ENCODE measurements at regions not wholly inside any gene's neighbourhood (a gene's known extent, or its start where the extent isn't known, plus 50 kb on each side); places are given as distances from the start of the nearest gene placed in this dataset.

DNA sequence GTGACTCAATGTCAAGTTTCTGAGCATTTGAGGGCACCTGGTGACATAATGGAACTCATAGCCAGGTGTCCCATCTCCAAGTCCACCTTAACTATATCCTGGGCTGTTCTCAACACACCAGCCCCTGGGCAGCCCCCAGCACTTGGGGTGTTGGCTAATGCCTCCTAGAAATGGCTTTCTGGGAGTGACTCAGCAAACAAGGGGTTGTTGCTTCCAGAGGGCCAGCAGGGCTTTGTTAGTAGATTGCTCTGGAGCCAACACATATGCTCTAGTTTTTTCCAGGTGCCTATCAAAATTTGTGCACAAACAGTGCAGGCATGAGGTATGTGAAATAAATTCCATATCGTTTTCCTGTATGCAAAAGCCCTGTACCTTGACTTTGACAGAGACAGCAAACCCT lies 448.4 kb downstream of the SLC4A3 start:
- H3K36me3 ChIP-seq (ENCODE audit: control insufficient read depth in 2 of 2, insufficient read depth in 2 of 2, low read length in 2 of 2): no peaks in the 10 kb centered on the region
- no peaks in the 10 kb centered on the region for H3K4me1 ChIP-seq (ENCODE audit: control insufficient read depth in 2 of 2, insufficient read depth in 2 of 2, low read length in 2 of 2)
- H3K4me3 ChIP-seq (ENCODE audit: low read length in 2 of 2): no peak overlapping the region
- no peaks in the 10 kb centered on the region for H3K27me3 ChIP-seq (ENCODE audit: control insufficient read depth in 2 of 2, insufficient read depth in 2 of 2, low read length in 2 of 2)
- no peaks in the 10 kb centered on the region for H3K9me3 ChIP-seq (ENCODE audit: control insufficient read depth in 2 of 2, low read length in 2 of 2)
- no peak overlapping the region for H3K9ac ChIP-seq (ENCODE audit: low read depth in 1 of 2, low read length in 2 of 2)
- H3K27ac ChIP-seq (ENCODE audit: low read depth in 2 of 2, low read length in 2 of 2): no peak overlapping the region

DNA sequence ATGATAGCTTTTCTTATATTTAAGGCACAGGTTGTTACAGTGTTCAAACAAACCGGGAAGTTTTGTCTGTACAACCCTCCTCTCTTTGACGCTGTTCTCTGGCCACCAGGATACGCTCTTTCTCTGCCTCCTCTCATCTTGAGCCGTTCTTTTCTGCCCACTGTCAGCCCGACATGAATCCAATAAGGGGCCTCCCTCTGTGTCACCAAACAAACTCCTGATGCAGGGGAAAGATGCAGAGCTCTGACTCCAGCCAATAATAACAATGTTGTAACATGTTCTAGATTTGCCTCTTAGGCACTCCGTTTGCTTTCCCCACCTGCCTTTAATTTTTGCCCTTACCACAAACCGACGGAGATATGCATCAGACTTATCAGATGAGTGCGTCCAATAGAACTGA lies 449.3 kb downstream of the SLC4A3 start:
- no peaks in the 10 kb centered on the region for H3K9me3 ChIP-seq (ENCODE audit: control insufficient read depth in 2 of 2, low read length in 2 of 2)
- no peaks in the 10 kb centered on the region for H3K36me3 ChIP-seq (ENCODE audit: control insufficient read depth in 2 of 2, insufficient read depth in 2 of 2, low read length in 2 of 2)
- H3K4me3 ChIP-seq (ENCODE audit: low read length in 2 of 2): no peak overlapping the region
- no peaks in the 10 kb centered on the region for H3K4me1 ChIP-seq (ENCODE audit: control insufficient read depth in 2 of 2, insufficient read depth in 2 of 2, low read length in 2 of 2)
- H3K9ac ChIP-seq (ENCODE audit: low read depth in 1 of 2, low read length in 2 of 2): no peak overlapping the region
- H3K27ac ChIP-seq (ENCODE audit: low read depth in 2 of 2, low read length in 2 of 2): no peak overlapping the region
- H3K27me3 ChIP-seq (ENCODE audit: control insufficient read depth in 2 of 2, insufficient read depth in 2 of 2, low read length in 2 of 2): no peaks in the 10 kb centered on the region

DNA sequence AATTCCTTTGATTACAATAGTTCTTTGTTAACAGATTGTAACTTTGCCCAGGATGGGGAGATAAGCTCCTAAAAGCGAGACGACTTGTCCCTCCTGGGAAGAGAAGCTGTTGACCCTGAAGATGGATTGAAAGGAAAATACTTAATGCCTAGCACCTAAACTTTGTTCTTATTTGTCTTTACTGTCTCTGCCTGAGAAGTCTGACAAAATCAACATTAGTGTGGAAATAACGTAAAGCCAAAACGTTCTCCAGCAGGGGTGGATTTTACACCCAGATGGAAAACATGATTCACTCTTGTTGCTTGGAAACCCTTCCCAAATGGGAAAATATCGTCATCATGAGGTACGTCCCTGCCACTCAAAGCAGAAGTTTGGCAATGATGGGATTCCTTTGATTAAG lies 450.1 kb downstream of the SLC4A3 start:
- Histone ChIP-seq H3K9me3 (ENCODE audit: control insufficient read depth in 2 of 2, low read length in 2 of 2) (no peaks in the 10 kb centered on the region), H3K9ac (ENCODE audit: low read depth in 1 of 2, low read length in 2 of 2) (no peak overlapping the region), H3K4me1 (ENCODE audit: control insufficient read depth in 2 of 2, insufficient read depth in 2 of 2, low read length in 2 of 2) (no peaks in the 10 kb centered on the region), H3K4me3 (ENCODE audit: low read length in 2 of 2) (no peak overlapping the region), H3K27ac (ENCODE audit: low read depth in 2 of 2, low read length in 2 of 2) (no peak overlapping the region), H3K36me3 (ENCODE audit: control insufficient read depth in 2 of 2, insufficient read depth in 2 of 2, low read length in 2 of 2) (no peaks in the 10 kb centered on the region), H3K27me3 (ENCODE audit: control insufficient read depth in 2 of 2, insufficient read depth in 2 of 2, low read length in 2 of 2) (no peaks in the 10 kb centered on the region)

DNA sequence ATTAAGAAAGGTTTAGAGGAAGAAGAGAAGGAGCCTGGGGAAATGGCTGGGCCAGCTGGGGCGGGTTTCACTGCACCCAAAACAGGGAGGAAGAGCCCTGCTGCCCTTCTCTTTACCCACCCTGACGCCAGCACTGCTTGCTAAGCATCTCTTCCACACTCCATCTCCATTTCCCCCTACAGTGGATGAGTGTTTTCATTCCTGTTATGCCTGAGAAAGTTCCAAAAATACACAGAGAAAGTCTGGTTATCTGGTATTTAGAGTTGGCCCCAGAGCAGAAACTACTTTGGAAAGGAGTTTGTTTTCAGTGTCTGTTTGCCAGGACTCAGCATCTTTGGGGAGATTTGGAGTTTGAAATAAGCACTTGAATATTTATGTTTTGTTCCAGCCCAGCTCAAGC lies 451.0 kb downstream of the SLC4A3 start:
- H3K36me3 ChIP-seq (ENCODE audit: control insufficient read depth in 2 of 2, insufficient read depth in 2 of 2, low read length in 2 of 2): no peaks in the 10 kb centered on the region
- no peaks in the 10 kb centered on the region for H3K9me3 ChIP-seq (ENCODE audit: control insufficient read depth in 2 of 2, low read length in 2 of 2)
- no peaks in the 10 kb centered on the region for H3K27me3 ChIP-seq (ENCODE audit: control insufficient read depth in 2 of 2, insufficient read depth in 2 of 2, low read length in 2 of 2)
- H3K4me3 ChIP-seq (ENCODE audit: low read length in 2 of 2): no peak overlapping the region
- no peak overlapping the region for H3K9ac ChIP-seq (ENCODE audit: low read depth in 1 of 2, low read length in 2 of 2)
- H3K27ac ChIP-seq (ENCODE audit: low read depth in 2 of 2, low read length in 2 of 2): no peak overlapping the region
- H3K4me1 ChIP-seq (ENCODE audit: control insufficient read depth in 2 of 2, insufficient read depth in 2 of 2, low read length in 2 of 2): no peaks in the 10 kb centered on the region

DNA sequence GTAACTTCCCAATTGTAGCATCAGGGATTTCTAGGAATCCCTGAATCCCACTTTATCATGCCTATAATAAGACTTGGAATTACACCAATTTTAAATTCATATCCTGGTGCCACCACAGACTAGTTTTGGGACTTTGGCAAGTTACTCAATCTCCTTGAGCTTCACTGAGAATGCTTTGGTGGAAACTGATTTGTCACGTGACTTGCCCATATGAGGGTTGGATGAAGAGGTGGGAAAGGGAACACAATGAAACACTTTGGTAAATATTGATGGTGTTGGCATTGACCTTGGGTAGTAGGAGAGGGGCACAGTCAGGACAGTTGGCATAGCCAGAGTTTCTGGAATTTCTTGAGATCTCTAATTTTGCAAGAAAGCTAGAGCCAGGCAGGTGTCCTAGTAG lies 452.2 kb downstream of the SLC4A3 start:
- Histone ChIP-seq H3K9ac (ENCODE audit: low read depth in 1 of 2, low read length in 2 of 2) (no peak overlapping the region), H3K36me3 (ENCODE audit: control insufficient read depth in 2 of 2, insufficient read depth in 2 of 2, low read length in 2 of 2) (no peaks in the 10 kb centered on the region), H3K27ac (ENCODE audit: low read depth in 2 of 2, low read length in 2 of 2) (no peak overlapping the region), H3K4me3 (ENCODE audit: low read length in 2 of 2) (no peak overlapping the region), H3K4me1 (ENCODE audit: control insufficient read depth in 2 of 2, insufficient read depth in 2 of 2, low read length in 2 of 2) (no peaks in the 10 kb centered on the region), H3K27me3 (ENCODE audit: control insufficient read depth in 2 of 2, insufficient read depth in 2 of 2, low read length in 2 of 2) (no peaks in the 10 kb centered on the region), H3K9me3 (ENCODE audit: control insufficient read depth in 2 of 2, low read length in 2 of 2) (no peaks in the 10 kb centered on the region)

DNA sequence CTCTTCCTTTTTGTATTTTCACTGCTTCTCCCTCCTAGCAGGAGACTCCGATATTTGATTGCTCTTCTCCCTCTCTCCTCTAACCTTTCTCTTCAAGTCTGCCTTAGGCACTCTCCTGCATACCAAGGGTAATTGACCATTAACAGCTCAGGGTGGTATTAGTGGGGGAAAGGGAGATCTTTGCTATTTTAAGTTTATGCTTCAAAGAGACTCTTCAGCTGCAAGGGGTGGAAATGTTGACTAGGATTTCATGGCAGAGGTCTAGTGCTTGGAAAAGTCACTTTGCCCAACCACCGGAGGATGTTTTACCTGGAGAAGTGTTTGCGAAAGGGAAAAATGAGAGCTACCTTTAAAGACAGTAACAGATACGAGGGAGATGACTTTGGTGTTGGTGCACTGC lies 453.7 kb downstream of the SLC4A3 start:
- H3K27me3 ChIP-seq (ENCODE audit: control insufficient read depth in 2 of 2, insufficient read depth in 2 of 2, low read length in 2 of 2): no peaks in the 10 kb centered on the region
- H3K4me3 ChIP-seq (ENCODE audit: low read length in 2 of 2): no peak overlapping the region
- H3K36me3 ChIP-seq (ENCODE audit: control insufficient read depth in 2 of 2, insufficient read depth in 2 of 2, low read length in 2 of 2): no peaks in the 10 kb centered on the region
- no peak overlapping the region for H3K27ac ChIP-seq (ENCODE audit: low read depth in 2 of 2, low read length in 2 of 2)
- no peak overlapping the region for H3K9ac ChIP-seq (ENCODE audit: low read depth in 1 of 2, low read length in 2 of 2)
- H3K4me1 ChIP-seq (ENCODE audit: control insufficient read depth in 2 of 2, insufficient read depth in 2 of 2, low read length in 2 of 2): no peaks in the 10 kb centered on the region
- H3K9me3 ChIP-seq (ENCODE audit: control insufficient read depth in 2 of 2, low read length in 2 of 2): no peaks in the 10 kb centered on the region

DNA sequence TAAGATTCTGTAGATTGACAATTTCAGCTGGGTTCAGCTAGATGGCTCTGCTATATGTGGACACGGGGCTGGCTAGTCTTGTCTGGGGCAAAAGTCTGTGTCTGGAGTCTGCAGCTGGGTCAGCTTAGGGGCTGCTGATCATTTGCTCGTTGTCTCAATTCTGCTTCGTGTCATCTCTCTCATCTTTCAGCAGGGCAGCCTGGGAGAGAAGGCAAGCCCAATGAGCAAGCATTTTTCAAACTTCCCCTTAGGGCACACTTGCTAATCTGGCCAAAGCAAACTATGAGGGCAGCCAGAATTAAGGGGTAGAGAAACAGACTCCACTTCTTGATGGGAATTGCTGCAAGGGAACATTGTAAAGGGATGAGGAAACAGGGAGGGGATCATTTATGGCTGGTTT lies 462.6 kb downstream of the SLC4A3 start:
- Histone ChIP-seq H3K4me1 (ENCODE audit: control insufficient read depth in 2 of 2, insufficient read depth in 2 of 2, low read length in 2 of 2) (no peaks in the 10 kb centered on the region), H3K4me3 (ENCODE audit: low read length in 2 of 2) (no peak overlapping the region), H3K9me3 (ENCODE audit: control insufficient read depth in 2 of 2, low read length in 2 of 2) (no peaks in the 10 kb centered on the region), H3K36me3 (ENCODE audit: control insufficient read depth in 2 of 2, insufficient read depth in 2 of 2, low read length in 2 of 2) (no peaks in the 10 kb centered on the region), H3K9ac (ENCODE audit: low read depth in 1 of 2, low read length in 2 of 2) (no peak overlapping the region), H3K27ac (ENCODE audit: low read depth in 2 of 2, low read length in 2 of 2) (no peak overlapping the region), H3K27me3 (ENCODE audit: control insufficient read depth in 2 of 2, insufficient read depth in 2 of 2, low read length in 2 of 2) (no peaks in the 10 kb centered on the region)

DNA sequence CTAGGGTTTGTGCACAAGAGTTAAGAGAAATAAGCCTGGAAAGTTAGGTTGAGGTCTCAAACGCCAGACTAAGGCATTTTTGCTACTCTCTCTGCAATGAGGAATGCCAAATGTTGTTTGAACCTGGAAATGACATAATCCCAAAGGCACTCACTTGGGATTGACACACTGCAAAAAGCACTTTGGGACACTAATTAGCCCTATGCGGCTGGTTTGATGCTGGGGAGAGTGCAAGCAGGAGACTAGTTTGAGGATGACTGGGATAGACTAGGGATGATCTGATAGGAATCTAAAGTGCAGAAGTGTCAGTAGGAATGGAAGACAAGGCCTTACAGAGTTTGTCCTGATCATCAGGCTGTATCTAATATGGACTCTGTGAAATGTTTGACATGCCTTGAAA lies 469.0 kb downstream of the SLC4A3 start:
- Histone ChIP-seq H3K9ac (ENCODE audit: low read depth in 1 of 2, low read length in 2 of 2) (no peak overlapping the region), H3K27ac (ENCODE audit: low read depth in 2 of 2, low read length in 2 of 2) (no peak overlapping the region), H3K36me3 (ENCODE audit: control insufficient read depth in 2 of 2, insufficient read depth in 2 of 2, low read length in 2 of 2) (no peaks in the 10 kb centered on the region), H3K27me3 (ENCODE audit: control insufficient read depth in 2 of 2, insufficient read depth in 2 of 2, low read length in 2 of 2) (no peaks in the 10 kb centered on the region), H3K4me1 (ENCODE audit: control insufficient read depth in 2 of 2, insufficient read depth in 2 of 2, low read length in 2 of 2) (no peaks in the 10 kb centered on the region), H3K9me3 (ENCODE audit: control insufficient read depth in 2 of 2, low read length in 2 of 2) (no peaks in the 10 kb centered on the region), H3K4me3 (ENCODE audit: low read length in 2 of 2) (no peak overlapping the region)

DNA sequence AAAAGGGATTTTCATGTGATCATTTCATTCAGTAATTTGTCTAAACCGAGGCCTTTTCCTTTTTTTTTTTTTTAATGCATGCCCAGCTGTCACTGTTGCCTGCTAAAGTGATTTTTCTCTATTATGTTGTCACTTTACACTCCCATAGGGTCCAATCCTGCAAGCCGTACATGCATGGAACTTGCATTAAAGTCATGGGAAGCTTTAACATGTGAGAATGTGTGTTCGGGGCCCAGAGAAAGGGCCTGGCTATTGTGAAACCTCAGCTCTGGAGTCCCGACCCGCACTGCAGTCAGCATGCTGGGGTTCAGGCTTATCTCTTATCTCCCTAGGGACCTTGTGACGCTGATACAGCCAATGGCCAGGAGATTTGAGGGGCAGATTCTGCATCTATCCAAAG lies 474.6 kb downstream of the SLC4A3 start:
- Histone ChIP-seq H3K9me3 (ENCODE audit: control insufficient read depth in 2 of 2, low read length in 2 of 2) (no peaks in the 10 kb centered on the region), H3K9ac (ENCODE audit: low read depth in 1 of 2, low read length in 2 of 2) (no peak overlapping the region), H3K4me3 (ENCODE audit: low read length in 2 of 2) (no peak overlapping the region), H3K36me3 (ENCODE audit: control insufficient read depth in 2 of 2, insufficient read depth in 2 of 2, low read length in 2 of 2) (no peaks in the 10 kb centered on the region), H3K4me1 (ENCODE audit: control insufficient read depth in 2 of 2, insufficient read depth in 2 of 2, low read length in 2 of 2) (no peaks in the 10 kb centered on the region), H3K27ac (ENCODE audit: low read depth in 2 of 2, low read length in 2 of 2) (no peak overlapping the region), H3K27me3 (ENCODE audit: control insufficient read depth in 2 of 2, insufficient read depth in 2 of 2, low read length in 2 of 2) (no peaks in the 10 kb centered on the region)

DNA sequence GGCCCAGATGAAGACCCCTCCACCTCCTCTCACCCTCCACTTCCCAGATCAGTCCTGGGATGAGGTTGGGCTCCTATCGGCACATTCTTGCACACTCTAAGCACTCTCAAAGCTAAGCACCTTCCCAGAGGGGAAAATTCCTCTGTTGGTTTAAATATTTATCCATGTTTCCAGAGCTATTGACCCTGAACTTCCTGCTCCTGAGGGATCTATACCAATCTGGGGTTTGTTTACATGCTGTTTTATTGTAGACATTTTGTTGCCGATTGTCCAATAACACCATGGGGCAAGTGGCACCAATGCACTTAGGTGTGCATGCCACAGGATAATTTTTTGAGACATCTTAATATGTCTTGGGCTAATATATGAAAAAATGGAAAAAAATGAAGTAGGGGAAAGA lies 476.2 kb downstream of the SLC4A3 start:
- Histone ChIP-seq H3K4me1 (ENCODE audit: control insufficient read depth in 2 of 2, insufficient read depth in 2 of 2, low read length in 2 of 2) (no peaks in the 10 kb centered on the region), H3K27ac (ENCODE audit: low read depth in 2 of 2, low read length in 2 of 2) (no peak overlapping the region), H3K4me3 (ENCODE audit: low read length in 2 of 2) (no peak overlapping the region), H3K36me3 (ENCODE audit: control insufficient read depth in 2 of 2, insufficient read depth in 2 of 2, low read length in 2 of 2) (no peaks in the 10 kb centered on the region), H3K9me3 (ENCODE audit: control insufficient read depth in 2 of 2, low read length in 2 of 2) (no peaks in the 10 kb centered on the region), H3K9ac (ENCODE audit: low read depth in 1 of 2, low read length in 2 of 2) (no peak overlapping the region), H3K27me3 (ENCODE audit: control insufficient read depth in 2 of 2, insufficient read depth in 2 of 2, low read length in 2 of 2) (no peaks in the 10 kb centered on the region)

DNA sequence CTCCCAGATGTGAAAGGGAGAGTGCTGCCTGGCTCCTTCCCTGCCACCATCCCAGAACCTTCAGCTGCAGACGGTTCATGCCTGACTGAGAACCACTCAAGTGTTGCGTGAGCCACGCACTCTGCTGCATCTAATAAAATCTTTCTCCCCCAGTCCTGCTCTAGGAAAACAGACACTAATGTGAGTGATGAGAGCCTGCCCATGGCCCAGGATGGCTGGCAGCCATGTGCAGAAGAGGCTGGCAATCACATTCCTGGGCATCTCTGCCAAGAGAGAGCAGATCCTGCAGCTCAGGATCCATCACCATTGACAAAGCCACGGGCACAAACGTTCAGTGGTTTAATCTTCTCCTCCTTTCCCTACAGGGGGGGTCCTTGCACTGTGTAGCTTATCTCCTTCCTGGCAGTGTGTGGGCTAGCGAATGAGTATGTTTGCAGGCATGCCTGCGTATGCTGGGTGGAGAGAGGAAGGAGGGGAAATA lies 477.5 kb downstream of the SLC4A3 start:
- Histone ChIP-seq H3K27me3 (ENCODE audit: control insufficient read depth in 2 of 2, insufficient read depth in 2 of 2, low read length in 2 of 2) (no peaks in the 10 kb centered on the region), H3K4me1 (ENCODE audit: control insufficient read depth in 2 of 2, insufficient read depth in 2 of 2, low read length in 2 of 2) (no peaks in the 10 kb centered on the region), H3K27ac (ENCODE audit: low read depth in 2 of 2, low read length in 2 of 2) (no peak overlapping the region), H3K9me3 (ENCODE audit: control insufficient read depth in 2 of 2, low read length in 2 of 2) (no peaks in the 10 kb centered on the region), H3K9ac (ENCODE audit: low read depth in 1 of 2, low read length in 2 of 2) (no peak overlapping the region), H3K36me3 (ENCODE audit: control insufficient read depth in 2 of 2, insufficient read depth in 2 of 2, low read length in 2 of 2) (no peaks in the 10 kb centered on the region), H3K4me3 (ENCODE audit: low read length in 2 of 2) (no peak overlapping the region)

Measured in mucosa of rectum (tissue), 2 donors.